ENCODE measurements at regions not wholly inside any gene's neighbourhood (a gene's known extent, or its start where the extent isn't known, plus 50 kb on each side); places are given as distances from the start of the nearest gene placed in this dataset.

GRCh38 chr2:123597988-123598387 is 427.1 kb upstream of the CNTNAP5 start:
- Histone ChIP-seq H3K9me3 (ENCODE audit: control insufficient read depth in 1 of 2, insufficient read depth in 1 of 2, low read length in 2 of 2) (peaks cover 0 to 3% of the 10 kb centered on the region in 2 experiments), H3K27ac (ENCODE audit: low read depth in 1 of 2, low read length in 2 of 2) (no peak overlapping the region), H3K27me3 (ENCODE audit: control insufficient read depth in 1 of 2, insufficient read depth in 2 of 2, low read length in 2 of 2) (no peaks in the 10 kb centered on the region), H3K4me3 (ENCODE audit: low read length) (no peak overlapping the region), H3K36me3 (ENCODE audit: insufficient read depth, low read length) (no peaks in the 10 kb centered on the region), H3K4me1 (ENCODE audit: insufficient read depth, low read length) (no peaks in the 10 kb centered on the region)
- POLR2A ChIA-PET = no interaction called here
- no peak overlapping the region for H3K4me3 Mint-ChIP-seq
- no peak for TF ChIP-seq CTCF (IDR thresholded peaks at IDR 0.05)
- H3K27ac Mint-ChIP-seq = no peak overlapping the region
- CTCF ChIA-PET = no interaction called here
- H3K36me3 Mint-ChIP-seq (ENCODE audit: low read depth) = no peaks in the 10 kb centered on the region
- no peak for DNase-seq
- H3K27me3 Mint-ChIP-seq = no peaks in the 10 kb centered on the region
- peaks cover 9% of the 10 kb centered on the region for H3K9me3 Mint-ChIP-seq
- intact Hi-C loops (cut with DNase I, micrococcal nuclease) = no loop called here
- ATAC-seq (ENCODE audit: poor library complexity) = no peak
- no peaks in the 10 kb centered on the region for H3K4me1 Mint-ChIP-seq (ENCODE audit: low read depth)

- Mint-ChIP-seq H3K27ac (no peak overlapping the region), H3K4me3 (no peak overlapping the region), H3K4me1 (ENCODE audit: low read depth) (no peaks in the 10 kb centered on the region), H3K9me3 (peaks cover 1% of the 10 kb centered on the region), H3K36me3 (ENCODE audit: low read depth) (no peaks in the 10 kb centered on the region), H3K27me3 (no peaks in the 10 kb centered on the region)
- ChIA-PET POLR2A (no interaction called here), CTCF (no interaction called here)
- H3K9me3 ChIP-seq (ENCODE audit: control insufficient read depth in 1 of 2, insufficient read depth in 1 of 2, low read length in 2 of 2) = peaks cover 0 to 10% of the 10 kb centered on the region in 2 experiments
- H3K4me3 ChIP-seq (ENCODE audit: low read length) = no peak overlapping the region
- H3K36me3 ChIP-seq (ENCODE audit: insufficient read depth, low read length) = no peaks in the 10 kb centered on the region
- TF ChIP-seq CTCF (IDR thresholded peaks at IDR 0.05) = no peak
- DNase-seq = no peak
- H3K4me1 ChIP-seq (ENCODE audit: insufficient read depth, low read length) = no peaks in the 10 kb centered on the region
- ATAC-seq (ENCODE audit: poor library complexity) = no peak
- H3K27me3 ChIP-seq (ENCODE audit: control insufficient read depth in 1 of 2, insufficient read depth in 2 of 2, low read length in 2 of 2) = no peaks in the 10 kb centered on the region
- intact Hi-C loops (cut with DNase I, micrococcal nuclease) = no loop called here
- H3K27ac ChIP-seq (ENCODE audit: low read depth in 1 of 2, low read length in 2 of 2) = no peak overlapping the region
Measured at GRCh38 chr2:123606631-123607030, 418.5 kb upstream of the CNTNAP5 start.

- H3K36me3 ChIP-seq (ENCODE audit: insufficient read depth, low read length) = no peaks in the 10 kb centered on the region
- H3K4me1 ChIP-seq (ENCODE audit: insufficient read depth, low read length) = no peaks in the 10 kb centered on the region
- no peak overlapping the region for H3K27ac Mint-ChIP-seq
- H3K4me1 Mint-ChIP-seq (ENCODE audit: low read depth) = no peaks in the 10 kb centered on the region
- no peak overlapping the region for H3K4me3 Mint-ChIP-seq
- intact Hi-C loops (cut with DNase I, micrococcal nuclease) = no loop called here
- DNase-seq (no peak), ATAC-seq (ENCODE audit: poor library complexity) (no peak)
- TF ChIP-seq CTCF (IDR thresholded peaks at IDR 0.05) = no peak
- H3K27me3 Mint-ChIP-seq = no peaks in the 10 kb centered on the region
- H3K36me3 Mint-ChIP-seq (ENCODE audit: low read depth) = no peaks in the 10 kb centered on the region
- no peak overlapping the region for H3K27ac ChIP-seq (ENCODE audit: low read depth in 1 of 2, low read length in 2 of 2)
- H3K4me3 ChIP-seq (ENCODE audit: low read length) = no peak overlapping the region
- ChIA-PET CTCF (no interaction called here), POLR2A (no interaction called here)
- H3K27me3 ChIP-seq (ENCODE audit: control insufficient read depth in 1 of 2, insufficient read depth in 2 of 2, low read length in 2 of 2) = no peaks in the 10 kb centered on the region
- H3K9me3 ChIP-seq (ENCODE audit: control insufficient read depth in 1 of 2, insufficient read depth in 1 of 2, low read length in 2 of 2) = peaks cover 0 to 10% of the 10 kb centered on the region in 2 experiments
- H3K9me3 Mint-ChIP-seq = peaks cover 8% of the 10 kb centered on the region
Measured at GRCh38 chr2:123609077-123609476, 416.0 kb upstream of the CNTNAP5 start.
